GM19438 (cell line): ENCODE measurements at regions not wholly inside any gene's neighbourhood (a gene's known extent, or its start where the extent isn't known, plus 50 kb on each side); places are given as distances from the start of the nearest gene placed in this dataset.

ENCODE experiments used
- ATAC-seq: cut with Tn5 transposase; IDR thresholded peaks from one replicate; pipeline ENCODE4 v1.9.1; 2021; ENCODE audit warnings: low read depth; ENCODE audit not compliant: unreplicated experiment

- no peak for ATAC-seq
Measured at GRCh38 chr3:44072601-44073540, 168.8 kb upstream of the TOPAZ1 start.

GRCh38 chr3:44074181-44074580 is 167.5 kb upstream of the TOPAZ1 start:
- no peak for ATAC-seq

- no peak for ATAC-seq
Measured at GRCh38 chr3:44076221-44076829, 165.4 kb upstream of the TOPAZ1 start.

- ATAC-seq, result no peak
Measured at GRCh38 chr3:44077267-44077666, 164.4 kb upstream of the TOPAZ1 start.

- ATAC-seq, result no peak
Measured at GRCh38 chr3:44078863-44079262, 162.8 kb upstream of the TOPAZ1 start.

- ATAC-seq, result no peak
Measured at GRCh38 chr3:44079916-44080315, 161.8 kb upstream of the TOPAZ1 start.

GRCh38 chr3:44080474-44081072 is 161.1 kb upstream of the TOPAZ1 start:
- no peak for ATAC-seq

- ATAC-seq, result no peak
Measured at GRCh38 chr3:44090036-44090435, 151.7 kb upstream of the TOPAZ1 start.

- no peak for ATAC-seq
Measured at GRCh38 chr3:44092497-44092896, 149.2 kb upstream of the TOPAZ1 start.

GRCh38 chr3:44093531-44093930 is 148.2 kb upstream of the TOPAZ1 start:
- no peak for ATAC-seq

GRCh38 chr3:44098656-44099415 is 142.8 kb upstream of the TOPAZ1 start:
- ATAC-seq, result no peak

GRCh38 chr3:44099566-44100297 is 142.0 kb upstream of the TOPAZ1 start:
- ATAC-seq, result no peak

GRCh38 chr3:44100298-44100695 is 141.4 kb upstream of the TOPAZ1 start:
- ATAC-seq, result no peak

- no peak for ATAC-seq
Measured at GRCh38 chr3:44104043-44104442, 137.6 kb upstream of the TOPAZ1 start.

GRCh38 chr3:44104668-44105321 is 136.9 kb upstream of the TOPAZ1 start:
- no peak for ATAC-seq

- no peak for ATAC-seq
Measured at GRCh38 chr3:44105571-44105970, 136.1 kb upstream of the TOPAZ1 start.

GRCh38 chr3:44106756-44107155 is 134.9 kb upstream of the TOPAZ1 start:
- ATAC-seq, result no peak

- ATAC-seq, result no peak
Measured at GRCh38 chr3:44108481-44108880, 133.2 kb upstream of the TOPAZ1 start.

GRCh38 chr3:44109771-44110361 is 131.8 kb upstream of the TOPAZ1 start:
- ATAC-seq, result no peak
